GM21423 (cell line): ENCODE measurements at regions not wholly inside any gene's neighbourhood (a gene's known extent, or its start where the extent isn't known, plus 50 kb on each side); places are given as distances from the start of the nearest gene placed in this dataset.
"Not testable (repeated sequence)": the region's sequence is repeated elsewhere in the genome, so short reads cannot be mapped to it uniquely, and the experiment has no call there.

Experiments used
- ATAC-seq: cut with Tn5 transposase; IDR thresholded peaks from one replicate; pipeline ENCODE4 v1.9.1; 2021; ENCODE audit warnings: mild to moderate bottlenecking, moderate library complexity; ENCODE audit not compliant: unreplicated experiment

- ATAC-seq, result no peak
Observed at GRCh38 chr3:104909721-104910120, 457.0 kb upstream of the ALCAM start.

GRCh38 chr3:104911376-104911775 is 455.3 kb upstream of the ALCAM start:
- ATAC-seq, result no peak

GRCh38 chr3:104916971-104917370 is 449.7 kb upstream of the ALCAM start:
- no peak for ATAC-seq

GRCh38 chr3:104920512-104920911 is 446.2 kb upstream of the ALCAM start:
- no peak for ATAC-seq

- ATAC-seq, result no peak
Observed at GRCh38 chr3:104933972-104934371, 432.7 kb upstream of the ALCAM start.

- no peak for ATAC-seq
Observed at GRCh38 chr3:104935613-104936012, 431.1 kb upstream of the ALCAM start.

GRCh38 chr3:104939196-104939595 is 427.5 kb upstream of the ALCAM start:
- ATAC-seq, result no peak

- ATAC-seq, result no peak
Observed at GRCh38 chr3:104941785-104942184, 424.9 kb upstream of the ALCAM start.

- ATAC-seq, result no peak
Observed at GRCh38 chr3:104943974-104944373, 422.7 kb upstream of the ALCAM start.

GRCh38 chr3:104947943-104948342 is 418.8 kb upstream of the ALCAM start:
- ATAC-seq, result no peak

GRCh38 chr3:104949810-104950209 is 416.9 kb upstream of the ALCAM start:
- ATAC-seq, result not testable (repeated sequence)

- no peak for ATAC-seq
Observed at GRCh38 chr3:104951426-104951825, 415.3 kb upstream of the ALCAM start.

GRCh38 chr3:104952146-104952972 is 414.4 kb upstream of the ALCAM start:
- ATAC-seq, result no peak

GRCh38 chr3:104956620-104957345 is 409.9 kb upstream of the ALCAM start:
- no peak for ATAC-seq

GRCh38 chr3:104960579-104960978 is 406.1 kb upstream of the ALCAM start:
- no peak for ATAC-seq

- no peak for ATAC-seq
Observed at GRCh38 chr3:104961851-104962250, 404.9 kb upstream of the ALCAM start.

GRCh38 chr3:104974316-104974715 is 392.4 kb upstream of the ALCAM start:
- no peak for ATAC-seq

GRCh38 chr3:104977719-104978118 is 389.0 kb upstream of the ALCAM start:
- no peak for ATAC-seq

GRCh38 chr3:104982130-104982529 is 384.6 kb upstream of the ALCAM start:
- no peak for ATAC-seq

- ATAC-seq, result no peak
Observed at GRCh38 chr3:104987859-104988258, 378.9 kb upstream of the ALCAM start.

- no peak for ATAC-seq
Observed at GRCh38 chr3:104988496-104988895, 378.2 kb upstream of the ALCAM start.

- no peak for ATAC-seq
Observed at GRCh38 chr3:104989878-104990277, 376.8 kb upstream of the ALCAM start.
